Activated naive CD8-positive, alpha-beta T cell treated with anti-CD3 and anti-CD28 coated beads, Interleukin-2, amount 50 U/mL, for 24 hours (primary cell): ENCODE measurements at regions not wholly inside any gene's neighbourhood (a gene's known extent, or its start where the extent isn't known, plus 50 kb on each side); places are given as distances from the start of the nearest gene placed in this dataset.

Experiments used
- ATAC-seq: fragments of 150-1000 bp; cut with Tn5 transposase; one replicate; pipeline ENCODE4 v1.10.0; 2021
- DNase-seq: peaks from one replicate; pipeline ENCODE4 v3.0.0; 2021
- H3K27ac Mint-ChIP-seq: one replicate; pipeline ENCODE4 v1.8.0; 2021; ENCODE audit warnings: mild to moderate bottlenecking, mixed read lengths
- H3K27me3 Mint-ChIP-seq: one replicate; pipeline ENCODE4 v1.8.0; 2021; ENCODE audit warnings: mixed read lengths
- H3K36me3 Mint-ChIP-seq: one replicate; pipeline ENCODE4 v1.8.0; 2021; ENCODE audit warnings: low read depth, mixed read lengths
- H3K4me1 Mint-ChIP-seq: one replicate; pipeline ENCODE4 v1.8.0; 2021; ENCODE audit warnings: mixed read lengths
- H3K4me3 Mint-ChIP-seq: one replicate; pipeline ENCODE4 v1.8.0; 2021; ENCODE audit warnings: mild to moderate bottlenecking, moderate library complexity, mixed read lengths
- H3K9me3 Mint-ChIP-seq: one replicate; pipeline ENCODE4 v1.8.0; 2021; ENCODE audit warnings: mixed read lengths

GRCh38 chr5:88377705-88378656 lies 109.3 kb upstream of the TMEM161B start:
- ATAC-seq (no peak), DNase-seq (no peak)
- no peak overlapping the region for H3K27ac Mint-ChIP-seq
- no peaks in the 10 kb centered on the region for H3K27me3 Mint-ChIP-seq
- no peaks in the 10 kb centered on the region for H3K36me3 Mint-ChIP-seq
- H3K9me3 Mint-ChIP-seq: no peaks in the 10 kb centered on the region
- peaks cover 4% of the 10 kb centered on the region for H3K4me1 Mint-ChIP-seq
- no peak overlapping the region for H3K4me3 Mint-ChIP-seq

DNA sequence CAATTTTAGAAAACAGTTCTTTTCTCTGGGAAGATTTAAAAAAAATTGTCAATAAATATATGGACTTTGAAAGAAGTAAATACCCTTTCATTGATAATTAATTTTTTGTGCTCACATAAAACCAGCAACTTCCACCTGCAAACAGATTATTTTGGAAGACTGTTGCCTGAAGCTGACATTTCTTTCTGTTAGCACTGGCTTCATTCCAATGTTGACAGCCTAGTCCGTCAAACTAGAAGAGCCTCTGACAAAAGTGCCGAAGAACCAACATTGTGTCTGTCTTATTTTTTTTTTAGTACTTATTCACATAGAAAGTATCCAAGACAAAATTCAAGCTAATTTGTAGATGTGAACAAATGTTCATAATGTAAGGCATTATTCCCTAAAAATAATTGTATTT lies 108.6 kb upstream of the TMEM161B start:
- no peaks in the 10 kb centered on the region for H3K9me3 Mint-ChIP-seq
- H3K4me3 Mint-ChIP-seq: no peak overlapping the region
- H3K4me1 Mint-ChIP-seq: peaks cover 4% of the 10 kb centered on the region
- H3K27ac Mint-ChIP-seq: no peak overlapping the region
- DNase-seq (no peak), ATAC-seq (no peak)
- H3K36me3 Mint-ChIP-seq: no peaks in the 10 kb centered on the region
- no peaks in the 10 kb centered on the region for H3K27me3 Mint-ChIP-seq

GRCh38 chr5:88376728-88377127 lies 108.1 kb upstream of the TMEM161B start:
- DNase-seq (no peak), ATAC-seq (no peak)
- Mint-ChIP-seq H3K4me3 (no peak overlapping the region), H3K27me3 (no peaks in the 10 kb centered on the region), H3K4me1 (peaks cover 4% of the 10 kb centered on the region), H3K9me3 (no peaks in the 10 kb centered on the region), H3K27ac (no peak overlapping the region), H3K36me3 (no peaks in the 10 kb centered on the region)

DNA sequence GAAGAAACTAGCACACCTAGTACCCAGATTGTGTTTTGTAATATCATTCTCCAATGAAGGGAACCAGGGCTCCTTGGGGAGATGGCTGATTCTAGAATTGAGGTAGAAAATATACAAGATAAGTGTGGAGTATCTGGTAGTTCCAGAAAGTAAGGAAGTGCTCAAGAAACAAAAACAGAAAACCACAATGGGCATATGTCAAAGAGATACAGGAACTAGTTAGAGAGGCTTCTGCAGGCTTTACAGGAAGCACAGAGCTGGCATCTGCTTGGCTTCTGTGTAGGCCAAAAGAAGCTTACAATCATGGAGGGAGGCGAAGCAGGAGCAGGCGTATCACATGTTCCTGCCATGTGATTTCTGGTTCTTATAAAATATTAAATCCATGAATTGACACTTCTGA lies 105.7 kb upstream of the TMEM161B start:
- Mint-ChIP-seq H3K27me3 (no peaks in the 10 kb centered on the region), H3K9me3 (no peaks in the 10 kb centered on the region), H3K4me1 (peaks cover 4% of the 10 kb centered on the region), H3K27ac (no peak overlapping the region), H3K4me3 (no peak overlapping the region), H3K36me3 (no peaks in the 10 kb centered on the region)
- ATAC-seq (no peak), DNase-seq (no peak)

GRCh38 chr5:88370824-88371223 lies 102.2 kb upstream of the TMEM161B start:
- Mint-ChIP-seq H3K27ac (no peak overlapping the region), H3K27me3 (peaks cover 2% of the 10 kb centered on the region), H3K4me1 (peaks cover 4% of the 10 kb centered on the region), H3K9me3 (no peaks in the 10 kb centered on the region), H3K4me3 (no peak overlapping the region), H3K36me3 (no peaks in the 10 kb centered on the region)
- ATAC-seq (no peak), DNase-seq (no peak)

GRCh38 chr5:88368201-88368600 lies 99.6 kb upstream of the TMEM161B start:
- H3K27me3 Mint-ChIP-seq: peaks cover 2% of the 10 kb centered on the region
- ATAC-seq (no peak), DNase-seq (no peak)
- no peaks in the 10 kb centered on the region for H3K4me1 Mint-ChIP-seq
- no peaks in the 10 kb centered on the region for H3K36me3 Mint-ChIP-seq
- H3K27ac Mint-ChIP-seq: no peak overlapping the region
- no peak overlapping the region for H3K4me3 Mint-ChIP-seq
- no peaks in the 10 kb centered on the region for H3K9me3 Mint-ChIP-seq

- no peak for ATAC-seq
- H3K4me1 Mint-ChIP-seq: no peaks in the 10 kb centered on the region
- H3K36me3 Mint-ChIP-seq: no peaks in the 10 kb centered on the region
- H3K9me3 Mint-ChIP-seq: no peaks in the 10 kb centered on the region
- H3K27ac Mint-ChIP-seq: no peak overlapping the region
- no peak for DNase-seq
- H3K27me3 Mint-ChIP-seq: peaks cover 6% of the 10 kb centered on the region
- no peak overlapping the region for H3K4me3 Mint-ChIP-seq
These were observed 96.3 kb upstream of the TMEM161B start for GRCh38 chr5:88364991-88365390.

GRCh38 chr5:88355490-88356050 lies 86.9 kb upstream of the TMEM161B start:
- peaks cover 2% of the 10 kb centered on the region for H3K27me3 Mint-ChIP-seq
- H3K4me1 Mint-ChIP-seq: no peaks in the 10 kb centered on the region
- no peak overlapping the region for H3K4me3 Mint-ChIP-seq
- no peak for ATAC-seq
- no peak for DNase-seq
- H3K9me3 Mint-ChIP-seq: peaks cover 6% of the 10 kb centered on the region
- peaks cover 2% of the 10 kb centered on the region for H3K36me3 Mint-ChIP-seq
- H3K27ac Mint-ChIP-seq: no peak overlapping the region

GRCh38 chr5:88325868-88326267 lies 57.2 kb upstream of the TMEM161B start:
- H3K27me3 Mint-ChIP-seq: no peaks in the 10 kb centered on the region
- no peaks in the 10 kb centered on the region for H3K4me1 Mint-ChIP-seq

GRCh38 chr5:88322785-88323184 lies 54.1 kb upstream of the TMEM161B start:
- Mint-ChIP-seq H3K9me3 (no peaks in the 10 kb centered on the region), H3K4me3 (no peak overlapping the region), H3K27ac (no peak overlapping the region), H3K36me3 (no peaks in the 10 kb centered on the region), H3K4me1 (no peaks in the 10 kb centered on the region), H3K27me3 (no peaks in the 10 kb centered on the region)
- DNase-seq: no peak
- ATAC-seq: no peak

More at GRCh38 chr5:88325868-88326267, 57.2 kb upstream of the TMEM161B start:
- Mint-ChIP-seq H3K4me3 (no peak overlapping the region), H3K36me3 (no peaks in the 10 kb centered on the region), H3K9me3 (no peaks in the 10 kb centered on the region), H3K27ac (no peak overlapping the region)
- ATAC-seq: no peak
- no peak for DNase-seq
